Activated effector memory CD4-positive, alpha-beta T cell treated with Interleukin-2 at 50 U/mL for 16 hours (primary cell): ENCODE measurements at regions not wholly inside any gene's neighbourhood (a gene's known extent, or its start where the extent isn't known, plus 50 kb on each side); places are given as distances from the start of the nearest gene placed in this dataset.

Experiments used
- DNase-seq: peaks from one replicate; pipeline ENCODE4 v3.0.0-alpha.2; 2020

GRCh38 chr2:62364791-62365528 lies 141.0 kb downstream of the TMEM17 start:
- DNase-seq, result no peak

- DNase-seq, result no peak
These were observed 142.8 kb downstream of the TMEM17 start for GRCh38 chr2:62363166-62363565.

GRCh38 chr2:62362561-62362960 lies 143.4 kb downstream of the TMEM17 start:
- no peak for DNase-seq

GRCh38 chr2:62361964-62362363 lies 144.0 kb downstream of the TMEM17 start:
- no peak for DNase-seq

- no peak for DNase-seq
These were observed 151.0 kb downstream of the TMEM17 start for GRCh38 chr2:62354771-62355561.

- no peak for DNase-seq
These were observed 154.0 kb downstream of the TMEM17 start for GRCh38 chr2:62352031-62352430.

GRCh38 chr2:62349788-62350187 lies 153.9 kb downstream of the B3GNT2 start:
- no peak for DNase-seq

GRCh38 chr2:62348700-62349099 lies 152.8 kb downstream of the B3GNT2 start:
- DNase-seq, result no peak

- DNase-seq, result no peak
These were observed 151.8 kb downstream of the B3GNT2 start for GRCh38 chr2:62347563-62348270.

- DNase-seq, result no peak
These were observed 148.6 kb downstream of the B3GNT2 start for GRCh38 chr2:62344472-62344871.

GRCh38 chr2:62343636-62344337 lies 147.9 kb downstream of the B3GNT2 start:
- no peak for DNase-seq

GRCh38 chr2:62343206-62343605 lies 147.3 kb downstream of the B3GNT2 start:
- no peak for DNase-seq

- no peak for DNase-seq
These were observed 145.1 kb downstream of the B3GNT2 start for GRCh38 chr2:62340994-62341484.

GRCh38 chr2:62339837-62340236 lies 143.9 kb downstream of the B3GNT2 start:
- no peak for DNase-seq

GRCh38 chr2:62339413-62339812 lies 143.5 kb downstream of the B3GNT2 start:
- no peak for DNase-seq

- no peak for DNase-seq
These were observed 142.2 kb downstream of the B3GNT2 start for GRCh38 chr2:62338111-62338510.

GRCh38 chr2:62337403-62337802 lies 141.5 kb downstream of the B3GNT2 start:
- no peak for DNase-seq

GRCh38 chr2:62335612-62336011 lies 139.7 kb downstream of the B3GNT2 start:
- DNase-seq, result no peak

GRCh38 chr2:62334440-62335058 lies 138.6 kb downstream of the B3GNT2 start:
- DNase-seq, result no peak

GRCh38 chr2:62334009-62334408 lies 138.1 kb downstream of the B3GNT2 start:
- no peak for DNase-seq

GRCh38 chr2:62330959-62331358 lies 135.0 kb downstream of the B3GNT2 start:
- no peak for DNase-seq

- DNase-seq, result no peak
These were observed 133.9 kb downstream of the B3GNT2 start for GRCh38 chr2:62329797-62330196.
